HG03025 (cell line): ENCODE measurements at regions not wholly inside any gene's neighbourhood (a gene's known extent, or its start where the extent isn't known, plus 50 kb on each side); places are given as distances from the start of the nearest gene placed in this dataset.

Experiments
- ATAC-seq: cut with Tn5 transposase; IDR thresholded peaks from one replicate; pipeline ENCODE4 v1.9.1; 2021; ENCODE audit warnings: mild to moderate bottlenecking, moderate library complexity; ENCODE audit not compliant: unreplicated experiment, low FRiP score

DNA sequence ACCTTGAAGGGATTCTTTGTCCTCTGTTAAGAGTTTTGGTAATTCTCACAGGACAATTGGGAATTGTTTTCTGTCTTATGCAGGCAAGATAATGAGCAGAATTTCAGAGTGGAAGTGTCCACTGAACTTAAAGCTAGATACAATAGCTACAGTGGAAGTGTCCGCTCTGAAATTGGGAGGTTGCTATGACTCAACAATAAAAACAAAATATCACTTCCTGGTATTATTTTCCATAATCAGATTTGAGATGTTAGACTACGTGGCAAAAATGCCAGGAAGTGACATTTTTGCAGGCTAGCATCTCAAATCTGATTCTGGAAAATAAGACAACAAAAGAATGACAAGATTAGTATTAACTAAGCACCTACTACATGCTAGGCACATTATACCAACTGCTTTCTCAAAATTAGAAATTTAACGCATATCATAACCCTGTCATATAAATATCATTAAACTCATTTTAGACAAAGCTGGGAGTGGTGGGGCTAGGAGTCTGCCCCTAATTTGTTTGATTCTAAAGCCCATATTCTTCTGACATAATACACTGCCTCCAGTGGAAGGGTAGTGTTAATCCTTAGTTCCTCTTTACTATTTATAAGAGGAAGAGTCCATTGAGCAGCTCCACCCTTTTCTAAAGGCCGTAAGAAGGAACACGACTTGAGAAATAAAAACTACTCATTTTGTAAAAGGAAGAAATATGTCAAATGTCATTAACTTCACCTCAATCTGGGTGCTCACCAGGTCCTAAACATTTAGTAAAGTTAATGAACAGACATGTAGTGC, 266.9 kb upstream of the STT3B start:
- no peak for ATAC-seq

DNA sequence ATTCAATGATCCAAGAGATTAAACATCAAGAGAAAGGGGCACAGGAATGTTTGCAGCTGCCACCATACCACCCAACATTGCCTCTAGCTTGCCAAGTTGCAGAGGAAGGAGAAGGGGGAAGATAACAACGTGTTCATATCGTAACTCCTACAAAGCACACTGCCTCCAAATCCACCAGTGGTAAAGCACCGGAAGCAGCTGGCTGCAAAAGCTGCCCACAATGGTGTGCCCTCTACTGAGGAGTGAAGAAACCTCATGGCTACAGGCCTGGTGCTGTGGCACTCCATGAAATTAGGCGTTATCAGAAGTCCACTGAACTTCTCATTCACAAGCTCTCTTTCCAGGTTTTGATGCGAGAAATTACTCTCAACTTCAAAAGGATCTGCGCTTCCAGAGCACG, 263.9 kb upstream of the STT3B start:
- ATAC-seq: no peak

DNA sequence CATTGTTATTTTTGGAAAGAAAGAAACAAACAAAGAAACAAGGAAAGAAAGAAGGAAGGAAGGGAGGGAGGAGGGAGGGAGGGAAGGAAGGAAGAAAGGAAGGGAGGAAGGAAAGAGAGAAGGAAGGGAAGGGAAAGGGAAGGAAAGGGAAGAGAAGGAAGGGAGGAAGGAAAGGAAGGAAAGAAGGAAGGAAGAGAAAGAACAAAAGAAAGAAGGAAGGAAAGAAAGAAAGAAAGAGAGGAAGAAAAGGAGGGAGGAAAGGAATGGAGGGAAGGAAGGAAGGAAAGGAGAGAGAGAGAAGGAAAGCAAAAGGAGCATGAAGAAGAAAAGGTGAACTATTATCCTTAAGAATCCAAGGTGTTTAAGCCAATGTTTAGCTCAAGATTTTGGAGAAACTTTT, 262.7 kb upstream of the STT3B start:
- ATAC-seq: no peak

DNA sequence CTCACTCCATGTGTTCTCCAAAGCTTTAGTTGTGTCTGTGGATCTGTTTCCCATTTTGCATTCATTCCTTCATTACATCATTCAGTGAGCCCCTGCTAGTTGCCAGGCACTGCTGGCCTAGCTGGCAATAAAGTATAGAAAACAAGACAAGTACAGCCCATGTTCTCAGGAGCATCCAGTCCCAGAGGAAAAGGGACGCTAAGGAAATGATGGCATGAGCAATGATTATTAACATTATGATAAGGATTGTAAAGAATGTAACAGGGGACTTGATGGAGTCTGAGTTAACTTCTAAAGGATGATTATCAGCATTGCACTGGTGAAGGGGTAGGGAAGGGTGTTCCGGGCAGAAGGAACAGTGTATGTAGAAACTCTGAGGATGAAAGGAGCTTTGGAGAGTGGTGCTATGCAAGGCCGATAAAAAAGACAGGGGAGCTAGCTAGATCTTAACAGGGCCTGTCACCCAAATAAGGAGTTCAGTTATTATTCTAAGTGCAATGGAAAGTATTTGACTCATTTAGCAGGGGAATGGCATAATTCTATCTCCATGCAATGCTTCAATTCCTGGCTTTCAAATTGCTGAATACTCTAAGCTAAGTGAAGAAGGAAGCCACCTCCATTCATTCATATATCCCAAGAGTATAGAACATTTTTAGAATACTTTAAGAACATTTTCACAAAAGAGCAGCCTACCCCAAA, 258.2 kb upstream of the STT3B start:
- ATAC-seq: no peak

DNA sequence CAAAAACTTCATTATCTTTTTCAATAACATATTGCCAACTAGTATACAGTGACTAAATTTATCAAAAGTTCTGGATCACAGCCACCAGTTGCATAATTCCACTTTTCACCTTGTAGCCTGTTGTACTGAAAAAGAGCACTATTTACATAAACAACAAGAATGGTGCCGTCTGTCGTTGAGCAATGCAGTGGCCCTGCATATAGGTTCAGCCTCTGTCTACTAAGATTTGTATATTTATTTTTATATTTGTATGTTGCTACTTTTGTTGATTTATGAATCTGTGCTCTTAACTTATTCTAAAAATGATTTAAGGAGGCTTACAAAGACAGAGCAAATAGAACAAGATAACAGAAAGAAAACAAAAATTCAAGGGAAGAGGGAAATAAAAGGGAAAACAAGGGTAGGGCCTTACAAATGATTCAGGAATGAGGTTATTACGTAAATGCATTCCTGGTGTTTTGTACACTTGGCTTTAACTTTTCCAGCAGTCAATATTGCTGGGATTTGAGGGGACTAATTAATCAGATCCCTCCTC, 257.6 kb upstream of the STT3B start:
- ATAC-seq: no peak

DNA sequence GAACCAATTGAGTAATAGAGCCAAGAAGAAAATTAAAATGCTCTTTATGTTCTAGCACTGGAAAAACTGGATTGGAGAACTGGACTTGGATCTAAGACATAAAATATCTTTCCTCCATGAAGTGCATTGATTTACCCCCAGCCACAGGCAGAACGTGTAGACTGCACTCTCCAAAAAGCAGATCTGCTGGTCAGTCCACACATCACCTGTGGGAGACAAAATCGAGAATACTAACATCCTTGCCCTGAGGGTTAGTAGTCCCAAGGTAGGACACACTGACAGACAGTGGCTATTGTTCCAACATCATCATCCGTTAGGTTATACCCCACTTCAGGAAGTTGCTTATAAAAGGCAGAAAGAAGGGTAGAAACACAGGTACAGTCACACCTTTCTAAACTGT, 257.1 kb upstream of the STT3B start:
- ATAC-seq: no peak

DNA sequence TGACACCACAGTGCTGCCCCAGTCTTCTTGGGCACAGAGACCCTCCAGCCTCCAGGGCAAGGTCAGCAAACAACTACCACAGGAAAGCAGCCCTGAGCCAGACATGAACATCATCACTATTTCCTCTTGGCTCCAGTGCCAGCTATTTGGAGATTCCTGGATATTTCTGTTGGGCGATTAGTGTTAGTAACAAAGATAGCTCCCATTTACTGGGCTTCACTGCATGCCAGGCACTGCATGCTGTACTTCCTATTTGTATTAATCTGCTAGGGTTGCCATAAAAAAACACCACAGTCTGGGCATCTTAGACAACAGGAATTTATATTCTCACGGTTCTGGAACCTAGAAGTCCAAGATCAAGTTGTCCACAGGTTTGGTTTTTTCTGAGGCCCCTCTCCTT, 255.1 kb upstream of the STT3B start:
- ATAC-seq: no peak

DNA sequence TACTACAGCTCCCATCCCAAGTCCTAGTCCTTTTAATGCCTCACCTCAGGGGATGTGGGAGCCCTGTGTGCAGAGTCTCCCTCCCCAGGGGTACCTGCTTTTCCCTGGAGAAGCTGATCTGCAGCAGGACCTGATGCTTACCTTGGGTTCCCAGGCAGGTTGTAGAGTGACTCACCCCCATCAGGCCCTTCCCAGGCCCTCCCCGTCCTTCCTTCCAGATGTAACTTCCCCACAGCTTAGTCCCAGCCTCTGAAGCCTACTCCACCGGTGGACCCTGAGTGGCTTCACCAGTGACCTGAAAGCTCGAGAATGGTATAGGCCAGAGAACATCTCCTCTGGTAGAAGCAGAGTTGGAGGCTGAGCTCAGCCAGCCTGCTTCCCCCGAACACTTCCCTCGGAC, 254.2 kb upstream of the STT3B start:
- ATAC-seq: no peak

DNA sequence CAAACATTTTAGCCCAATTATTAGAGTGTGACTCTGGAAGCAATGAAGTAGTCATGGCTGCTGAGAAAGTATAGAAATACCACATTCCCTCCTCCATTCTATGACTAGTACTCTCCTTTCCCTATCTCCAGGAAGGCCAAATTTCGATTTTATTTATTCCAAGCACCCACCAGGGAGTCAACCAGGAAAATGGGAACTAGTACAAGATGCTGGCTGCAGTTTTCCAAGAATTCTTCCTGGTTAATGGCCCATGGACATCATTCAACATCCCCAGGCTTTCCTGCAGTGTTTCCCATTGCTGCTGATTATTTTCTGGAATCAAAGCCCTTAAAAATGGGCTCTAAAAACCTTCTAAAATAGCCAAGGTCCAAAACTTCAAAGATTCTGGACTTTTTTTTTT, 247.9 kb upstream of the STT3B start:
- ATAC-seq: no peak

DNA sequence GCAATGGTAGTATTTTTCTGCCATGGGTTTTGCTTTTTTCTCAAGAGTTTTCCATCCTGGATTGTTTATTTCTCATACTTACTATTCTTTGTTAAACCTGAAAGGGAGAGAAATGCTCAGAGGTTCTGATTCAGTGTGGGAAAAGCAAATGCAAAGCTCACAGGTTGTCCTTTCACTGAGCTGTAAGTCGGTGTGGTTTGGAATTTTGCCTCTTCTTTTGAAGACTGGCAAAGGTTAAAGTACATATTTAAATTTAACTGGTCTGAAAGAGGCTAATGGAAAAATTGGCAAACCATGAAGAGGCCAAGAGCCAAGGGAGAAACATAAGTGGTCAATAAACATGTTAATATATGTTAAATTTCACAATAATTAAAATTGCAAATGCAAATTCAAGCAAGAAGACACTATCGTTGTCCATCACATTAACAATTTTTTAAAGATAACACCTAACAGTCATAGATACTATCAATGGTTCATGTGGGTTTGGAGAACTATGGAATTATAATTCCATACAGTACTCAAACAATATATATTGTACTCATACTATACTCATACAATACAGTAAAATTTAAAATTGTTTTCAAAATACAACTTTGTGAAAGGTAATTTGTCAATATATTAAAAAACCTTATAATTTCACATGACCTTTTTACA, 246.8 kb upstream of the STT3B start:
- no peak for ATAC-seq

DNA sequence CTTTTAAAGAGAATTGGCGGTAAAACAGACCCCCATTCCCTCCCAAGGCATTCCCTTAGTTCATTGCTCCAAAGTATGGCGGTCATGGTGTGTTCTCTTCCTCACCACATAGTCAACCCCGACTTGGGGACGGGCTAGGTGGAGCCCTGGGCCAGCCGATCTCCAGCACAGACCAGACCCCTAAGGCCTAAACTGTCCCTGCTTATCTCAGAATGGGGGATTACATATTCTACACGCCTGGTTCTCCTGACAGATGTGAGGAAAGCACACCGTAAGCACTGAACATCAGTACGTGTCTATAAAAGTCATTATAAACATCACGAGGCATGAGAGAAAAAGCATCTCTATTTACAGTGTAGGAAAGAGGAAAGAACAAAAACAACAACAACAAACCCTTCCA, 244.5 kb upstream of the STT3B start:
- ATAC-seq: no peak

DNA sequence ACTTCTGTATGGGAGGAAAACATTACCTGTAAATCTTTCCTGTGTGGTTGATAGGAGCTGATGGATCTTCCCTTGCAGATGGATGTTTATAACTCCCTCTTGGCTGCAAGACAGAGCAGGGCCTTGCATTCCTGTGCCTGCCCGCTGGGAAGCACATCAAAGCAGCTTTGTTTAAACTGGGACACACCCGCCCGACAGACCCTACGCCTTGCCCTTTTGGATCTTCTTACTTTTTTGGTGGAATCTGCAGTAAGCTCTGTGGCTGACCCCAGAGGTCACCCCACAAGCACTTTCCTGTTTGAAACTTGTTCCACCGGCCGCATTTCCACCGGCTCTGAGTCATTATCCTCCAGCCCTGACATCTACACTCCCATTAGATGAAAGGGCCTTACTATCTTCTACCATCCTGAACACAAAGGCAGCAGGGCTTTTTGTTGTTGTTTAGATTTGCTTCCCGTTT, 244.1 kb upstream of the STT3B start:
- ATAC-seq: no peak

DNA sequence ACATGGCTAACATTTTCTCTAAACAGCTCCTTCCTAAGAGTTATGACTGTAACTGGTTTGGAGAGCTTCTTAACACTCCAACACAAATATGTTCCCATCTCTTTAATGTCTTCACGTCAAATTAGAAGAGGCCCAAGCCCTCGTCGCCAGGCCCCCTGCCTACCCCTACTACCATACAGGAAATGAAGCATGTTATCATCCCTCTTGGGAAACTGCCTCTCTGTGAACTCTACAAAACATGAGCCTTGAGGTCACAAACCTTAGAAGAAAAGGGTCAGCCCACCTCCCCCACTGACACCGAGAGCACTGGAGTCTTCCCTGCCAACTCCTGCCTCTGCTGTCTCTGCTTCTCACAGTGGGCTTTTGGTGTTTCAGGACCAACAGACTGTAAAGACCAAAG, 243.1 kb upstream of the STT3B start:
- no peak for ATAC-seq

DNA sequence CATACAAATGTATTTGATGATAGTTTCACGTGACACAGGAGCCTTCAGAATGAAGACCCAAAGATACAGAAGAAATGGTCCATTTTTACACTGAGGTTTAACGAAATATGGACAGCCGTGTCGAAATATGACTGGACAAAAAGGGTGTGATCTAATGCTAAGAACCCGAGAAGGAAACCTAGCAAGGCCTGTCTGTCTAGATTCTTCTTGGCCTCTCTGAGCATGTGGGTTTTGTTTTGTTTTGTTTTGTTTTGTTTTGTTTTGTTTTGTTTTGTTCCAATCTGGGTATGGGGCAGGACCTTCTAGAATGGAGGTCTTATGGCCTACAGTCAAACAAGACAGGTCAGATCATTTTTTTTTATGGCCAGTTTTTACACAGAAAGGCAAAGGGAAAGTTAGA, 242.7 kb upstream of the STT3B start:
- no peak for ATAC-seq

DNA sequence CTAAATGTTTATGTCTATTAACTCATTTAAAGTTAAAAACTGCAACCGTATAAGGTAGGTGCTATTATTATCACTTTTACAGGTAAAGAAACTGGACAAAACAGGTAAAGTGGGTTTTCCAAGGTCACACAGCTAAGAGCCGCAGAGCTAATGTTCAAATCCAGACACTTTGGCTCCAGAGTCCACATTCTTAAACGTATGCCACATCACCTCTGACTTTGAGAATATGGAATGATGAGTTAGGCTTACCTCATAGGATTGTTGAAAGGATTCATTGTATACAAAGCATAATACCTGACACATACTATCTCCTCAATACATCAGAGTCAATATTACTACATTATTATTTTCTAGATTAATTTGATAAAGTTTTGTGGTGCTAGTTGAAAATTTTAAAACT, 240.9 kb upstream of the STT3B start:
- no peak for ATAC-seq

DNA sequence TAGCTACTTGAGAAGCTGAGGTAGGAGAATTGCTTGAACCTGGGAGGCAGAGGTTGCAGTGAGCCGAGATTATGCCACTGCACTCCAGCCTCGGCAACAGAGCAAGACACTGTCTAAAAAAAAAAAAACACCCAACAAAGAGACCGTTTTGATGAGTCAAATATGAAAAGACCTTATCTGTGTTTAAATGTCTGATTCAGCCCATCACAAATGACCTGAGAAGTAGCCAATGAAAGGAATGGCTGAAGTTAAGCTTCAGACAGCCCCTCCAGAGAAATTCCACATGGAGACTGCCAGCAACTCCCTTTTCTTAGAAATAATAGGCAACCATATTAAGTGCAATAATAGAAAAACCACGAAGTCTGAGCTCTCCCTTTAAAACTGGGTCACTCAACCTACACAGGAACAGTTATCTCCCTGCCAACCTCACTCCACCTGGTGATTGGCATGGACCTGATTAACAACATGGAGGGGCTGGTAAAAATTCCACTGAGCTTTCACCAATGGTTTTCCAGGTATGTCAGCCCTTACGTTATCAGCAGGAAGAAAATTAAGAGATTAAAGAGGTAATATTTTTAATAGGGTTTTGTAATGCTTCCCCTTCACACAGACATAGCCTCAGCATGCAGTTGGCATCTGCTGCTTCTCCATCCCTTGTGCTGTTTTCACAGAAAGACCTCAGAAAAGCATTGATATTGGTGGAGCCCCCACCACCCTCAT, 238.1 kb upstream of the STT3B start:
- ATAC-seq: no peak

DNA sequence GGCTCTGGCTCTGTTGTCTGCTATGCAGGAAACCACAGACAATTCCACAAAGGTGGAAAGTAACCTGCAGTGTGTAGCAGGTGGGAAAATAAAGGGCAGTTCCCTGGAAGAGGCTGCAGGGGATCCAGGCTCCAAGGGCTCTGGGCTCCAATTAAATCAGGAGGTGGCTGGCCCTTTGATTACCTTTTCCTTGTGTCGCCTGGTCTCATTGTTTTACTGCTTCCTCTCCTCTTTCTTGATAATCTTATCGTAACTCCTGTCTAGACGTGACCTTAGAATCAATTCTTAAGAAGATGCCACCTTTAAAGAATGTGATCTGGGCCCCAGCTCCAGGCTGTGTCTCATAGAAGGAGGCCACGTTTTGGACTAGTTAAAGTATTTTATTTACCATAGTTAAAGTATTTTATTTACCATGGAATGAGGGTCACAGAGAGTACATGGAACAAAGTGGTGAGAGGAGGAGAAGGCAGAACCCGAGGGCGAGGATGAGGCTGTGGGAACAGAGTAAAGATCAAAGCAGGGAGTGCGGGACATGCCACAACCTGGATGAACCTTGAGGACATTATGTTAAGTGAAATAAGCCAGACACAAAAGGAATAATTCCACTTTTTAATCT, 237.5 kb upstream of the STT3B start:
- no peak for ATAC-seq

DNA sequence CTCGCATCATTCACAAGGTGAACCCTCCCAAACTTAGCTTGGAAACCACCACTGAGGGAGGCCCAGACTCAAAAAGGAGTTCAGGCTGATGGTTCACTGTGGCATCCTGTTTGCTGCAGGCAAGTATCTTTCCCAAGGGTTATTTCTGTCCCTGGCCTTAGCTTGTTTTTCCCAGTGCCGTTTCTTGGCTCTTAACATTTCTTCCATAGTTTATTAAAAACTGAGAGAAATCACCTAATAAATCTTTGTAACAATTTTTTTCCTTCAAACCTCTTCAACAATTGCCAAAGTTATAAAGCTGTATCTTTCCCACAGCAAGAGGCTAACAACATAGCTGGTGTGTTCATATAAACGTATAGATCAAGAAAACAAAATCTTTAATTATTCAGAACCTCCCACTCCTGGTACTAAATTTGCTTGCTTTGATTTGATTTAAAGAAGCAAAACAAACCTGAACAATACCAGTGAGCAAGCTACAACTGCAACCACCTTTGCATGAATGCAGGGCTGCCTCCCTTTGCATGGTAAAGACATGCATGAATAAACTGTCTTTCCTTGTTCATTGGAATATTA, 234.9 kb upstream of the STT3B start:
- no peak for ATAC-seq

DNA sequence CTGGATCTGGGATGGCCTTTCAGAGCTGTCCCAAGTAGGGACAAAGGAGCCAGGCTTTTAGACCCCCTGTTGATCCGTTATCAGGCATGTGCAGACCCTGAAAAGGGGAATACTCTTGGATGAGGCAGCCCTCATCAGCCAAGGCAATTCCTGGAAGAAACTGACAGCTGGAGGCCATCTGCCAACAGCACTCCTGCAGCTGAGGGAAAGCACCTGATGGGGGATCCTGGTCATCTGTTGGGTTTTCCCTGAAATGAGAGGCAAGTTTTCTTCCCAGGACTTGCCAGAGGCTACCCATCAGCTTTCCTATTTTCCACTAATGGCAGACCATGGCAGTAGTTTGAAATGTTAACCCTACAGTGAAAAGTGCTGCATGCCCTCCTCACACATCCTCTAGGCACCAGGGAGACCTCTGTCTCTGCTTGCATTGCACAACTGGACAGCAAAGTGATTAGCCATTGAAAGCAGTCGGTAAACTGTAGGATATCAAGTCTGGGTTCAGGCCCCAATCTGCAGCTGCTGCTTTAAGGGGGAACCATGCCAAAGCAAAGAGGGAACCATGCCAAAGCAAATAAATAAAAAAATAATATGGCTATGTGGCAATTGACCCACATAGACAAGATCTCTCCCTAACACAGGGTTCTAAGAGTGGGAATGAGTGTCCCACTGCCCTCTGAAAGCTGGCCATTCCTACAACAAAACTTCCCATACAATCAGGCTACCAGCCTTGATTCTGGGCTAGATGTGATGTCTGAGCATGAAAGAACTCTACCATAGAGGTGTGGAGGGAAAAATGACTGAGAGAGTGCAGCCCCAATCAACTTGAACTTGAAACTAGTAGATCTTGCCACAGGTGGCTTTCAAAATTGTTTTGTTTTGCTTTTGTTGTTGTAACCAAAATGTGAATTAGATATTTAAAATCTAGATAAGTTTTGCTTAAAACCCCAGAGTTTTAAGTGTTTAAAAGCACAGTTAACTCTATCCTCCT, 232.0 kb upstream of the STT3B start:
- ATAC-seq: no peak
